ENCODE measurements at regions not wholly inside any gene's neighbourhood (a gene's known extent, or its start where the extent isn't known, plus 50 kb on each side); places are given as distances from the start of the nearest gene placed in this dataset.

DNA sequence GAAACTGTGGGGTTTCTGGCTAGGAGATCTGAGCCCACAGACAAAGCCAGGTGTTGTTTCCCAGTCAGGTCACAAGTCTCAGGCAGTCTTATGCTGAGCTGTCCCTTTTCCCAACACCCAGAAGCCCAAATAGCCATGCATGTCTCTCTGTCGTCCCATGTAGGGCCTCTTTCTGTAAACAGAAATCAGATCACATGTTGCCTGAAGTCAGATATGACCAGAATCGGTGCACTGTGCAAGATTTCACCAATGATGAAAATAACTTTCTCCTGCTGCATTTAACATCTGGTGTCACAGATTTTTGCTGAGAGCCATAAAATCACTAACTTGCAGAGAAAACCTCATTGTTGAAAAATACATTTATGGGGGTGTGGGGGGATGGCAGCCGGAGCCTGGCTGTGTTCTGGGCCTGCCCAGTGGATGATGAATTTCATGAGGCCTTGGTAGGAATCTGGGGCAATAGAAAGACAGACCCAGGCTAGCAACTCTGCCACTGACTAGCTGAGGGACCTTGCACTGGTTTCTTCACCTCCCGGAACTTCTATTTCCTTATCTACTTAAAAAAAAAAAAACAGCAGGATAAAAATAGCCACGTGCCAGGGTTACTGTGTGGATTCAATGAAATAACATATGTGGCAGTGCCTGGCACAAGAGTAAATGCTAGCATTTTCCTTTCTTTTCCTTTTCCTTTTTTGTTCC is 158.8 kb upstream of the NFIA start:
- ChIA-PET POLR2A (no interaction called here), CTCF (no interaction called here)
- no peak overlapping the region for H3K27ac ChIP-seq (ENCODE audit: low read depth, low read length)
- H3K4me3 ChIP-seq (ENCODE audit: low read depth, low read length) = no peak overlapping the region
- no peaks in the 10 kb centered on the region for H3K9me3 ChIP-seq (ENCODE audit: control insufficient read depth, insufficient read depth, low read length)
- TF ChIP-seq, protein P1, sequence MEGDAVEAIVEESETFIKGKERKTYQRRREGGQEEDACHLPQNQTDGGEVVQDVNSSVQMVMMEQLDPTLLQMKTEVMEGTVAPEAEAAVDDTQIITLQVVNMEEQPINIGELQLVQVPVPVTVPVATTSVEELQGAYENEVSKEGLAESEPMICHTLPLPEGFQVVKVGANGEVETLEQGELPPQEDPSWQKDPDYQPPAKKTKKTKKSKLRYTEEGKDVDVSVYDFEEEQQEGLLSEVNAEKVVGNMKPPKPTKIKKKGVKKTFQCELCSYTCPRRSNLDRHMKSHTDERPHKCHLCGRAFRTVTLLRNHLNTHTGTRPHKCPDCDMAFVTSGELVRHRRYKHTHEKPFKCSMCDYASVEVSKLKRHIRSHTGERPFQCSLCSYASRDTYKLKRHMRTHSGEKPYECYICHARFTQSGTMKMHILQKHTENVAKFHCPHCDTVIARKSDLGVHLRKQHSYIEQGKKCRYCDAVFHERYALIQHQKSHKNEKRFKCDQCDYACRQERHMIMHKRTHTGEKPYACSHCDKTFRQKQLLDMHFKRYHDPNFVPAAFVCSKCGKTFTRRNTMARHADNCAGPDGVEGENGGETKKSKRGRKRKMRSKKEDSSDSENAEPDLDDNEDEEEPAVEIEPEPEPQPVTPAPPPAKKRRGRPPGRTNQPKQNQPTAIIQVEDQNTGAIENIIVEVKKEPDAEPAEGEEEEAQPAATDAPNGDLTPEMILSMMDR (IDR thresholded peaks at IDR 0.05; ENCODE audit: low read depth, low read length) = no peak
- no peaks in the 10 kb centered on the region for H3K27me3 ChIP-seq (ENCODE audit: control insufficient read depth, insufficient read depth, low read length)
- DNase-seq (ENCODE audit: low read depth, low spot score) = no peak

DNA sequence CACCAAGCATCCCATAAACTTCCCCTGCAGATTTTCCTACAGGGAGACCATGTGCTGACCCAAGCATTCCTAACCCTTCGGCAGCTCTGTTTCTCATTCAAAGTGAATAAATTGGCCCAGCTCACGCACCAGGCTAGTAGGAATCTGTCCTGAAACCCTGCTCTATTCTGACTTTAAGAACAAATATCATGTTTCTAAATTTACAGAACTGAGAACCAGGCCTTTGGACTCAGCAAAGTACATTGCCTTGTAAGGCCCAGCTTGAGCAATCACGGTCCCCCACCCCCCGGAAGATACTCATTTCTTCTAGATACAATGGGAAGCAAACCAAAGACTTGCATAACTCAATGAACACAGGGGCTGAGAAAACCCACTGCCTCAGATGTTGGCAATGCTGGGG is 160.1 kb upstream of the NFIA start:
- TF ChIP-seq, protein P1 (IDR thresholded peaks at IDR 0.05; ENCODE audit: low read depth, low read length) = no peak
- no peak overlapping the region for H3K27ac ChIP-seq (ENCODE audit: low read depth, low read length)
- no peak for DNase-seq (ENCODE audit: low read depth, low spot score)
- ChIA-PET CTCF (interaction anchor here (0.7 kb wide), 1 partner anchor 68 kb away, joined by 3 read pairs; no protein-coding TSS in a partner anchor), POLR2A (no interaction called here)
- no peaks in the 10 kb centered on the region for H3K9me3 ChIP-seq (ENCODE audit: control insufficient read depth, insufficient read depth, low read length)
- no peaks in the 10 kb centered on the region for H3K27me3 ChIP-seq (ENCODE audit: control insufficient read depth, insufficient read depth, low read length)
- H3K4me3 ChIP-seq (ENCODE audit: low read depth, low read length) = no peak overlapping the region

DNA sequence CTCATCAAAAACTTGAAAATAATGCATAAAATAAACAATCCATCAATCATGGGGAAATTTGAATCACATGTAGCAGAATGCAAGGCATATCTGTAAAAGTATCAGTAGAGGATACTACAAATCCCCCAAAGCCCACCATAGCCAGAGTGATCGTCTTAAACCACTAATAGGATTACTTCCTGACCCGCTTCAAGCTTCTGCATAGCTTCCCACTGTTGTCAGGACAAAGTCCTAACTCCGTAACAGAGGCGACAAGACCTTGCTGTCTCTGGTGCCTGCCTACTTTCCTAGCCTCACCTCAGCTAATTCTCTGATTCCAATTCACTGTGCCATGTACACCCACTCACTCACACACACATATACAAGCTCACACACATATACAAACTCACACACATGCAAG is 161.2 kb upstream of the NFIA start:
- ChIA-PET CTCF (no interaction called here), POLR2A (no interaction called here)
- TF ChIP-seq, protein P1 (IDR thresholded peaks at IDR 0.05; ENCODE audit: low read depth, low read length) = no peak
- Histone ChIP-seq H3K4me3 (ENCODE audit: low read depth, low read length) (no peak overlapping the region), H3K27me3 (ENCODE audit: control insufficient read depth, insufficient read depth, low read length) (no peaks in the 10 kb centered on the region), H3K27ac (ENCODE audit: low read depth, low read length) (no peak overlapping the region), H3K9me3 (ENCODE audit: control insufficient read depth, insufficient read depth, low read length) (no peaks in the 10 kb centered on the region)
- no peak for DNase-seq (ENCODE audit: low read depth, low spot score)

DNA sequence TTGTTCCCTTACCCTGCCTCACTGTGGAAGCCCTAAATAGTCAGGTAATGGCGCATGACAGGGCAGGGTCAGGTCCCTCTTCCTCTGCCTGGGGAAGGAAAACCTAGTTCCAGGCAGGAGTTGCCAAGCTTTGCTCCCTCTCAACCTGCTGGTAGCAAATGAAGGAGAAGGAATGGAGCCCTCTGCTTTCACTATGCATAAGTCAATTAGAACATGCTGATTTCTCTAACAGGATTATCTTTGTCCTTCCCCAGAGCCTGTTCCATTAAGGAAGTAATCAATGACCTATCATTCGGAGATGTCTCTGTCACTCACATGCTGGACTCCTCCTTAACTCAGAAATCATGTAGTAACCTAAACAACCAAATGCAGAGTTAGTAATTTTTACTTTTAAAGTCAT is 161.8 kb upstream of the NFIA start:
- ChIA-PET POLR2A (no interaction called here), CTCF (no interaction called here)
- H3K27ac ChIP-seq (ENCODE audit: low read depth, low read length) = no peak overlapping the region
- no peak overlapping the region for H3K4me3 ChIP-seq (ENCODE audit: low read depth, low read length)
- TF ChIP-seq, protein P1 (IDR thresholded peaks at IDR 0.05; ENCODE audit: low read depth, low read length) = no peak
- no peaks in the 10 kb centered on the region for H3K27me3 ChIP-seq (ENCODE audit: control insufficient read depth, insufficient read depth, low read length)
- no peaks in the 10 kb centered on the region for H3K9me3 ChIP-seq (ENCODE audit: control insufficient read depth, insufficient read depth, low read length)
- no peak for DNase-seq (ENCODE audit: low read depth, low spot score)

DNA sequence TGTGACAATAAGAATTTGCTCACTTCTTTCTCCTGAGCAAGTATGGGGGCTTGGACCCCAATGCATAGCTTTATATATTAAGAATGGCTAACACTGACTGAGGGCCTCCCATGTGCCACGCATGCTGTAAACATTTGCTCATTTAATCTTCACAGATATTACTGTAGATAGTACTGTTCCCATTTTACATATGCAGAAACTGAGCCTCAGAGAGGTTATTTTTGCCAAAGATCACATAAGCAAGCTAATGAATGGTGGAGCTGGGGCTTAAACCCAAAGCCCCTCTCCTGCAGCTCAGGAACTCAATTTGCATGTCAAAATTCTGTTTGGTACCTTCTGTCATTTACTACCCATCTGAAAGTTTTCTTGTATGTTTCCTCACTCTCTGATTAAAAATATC is 163.5 kb upstream of the NFIA start:
- H3K27ac ChIP-seq (ENCODE audit: low read depth, low read length) = no peak overlapping the region
- no peak overlapping the region for H3K4me3 ChIP-seq (ENCODE audit: low read depth, low read length)
- DNase-seq (ENCODE audit: low read depth, low spot score) = no peak
- no peaks in the 10 kb centered on the region for H3K9me3 ChIP-seq (ENCODE audit: control insufficient read depth, insufficient read depth, low read length)
- no peaks in the 10 kb centered on the region for H3K27me3 ChIP-seq (ENCODE audit: control insufficient read depth, insufficient read depth, low read length)
- ChIA-PET CTCF (no interaction called here), POLR2A (no interaction called here)
- TF ChIP-seq, protein P1 (IDR thresholded peaks at IDR 0.05; ENCODE audit: low read depth, low read length) = no peak
